CD14-positive monocyte (primary cell): ENCODE measurements at regions not wholly inside any gene's neighbourhood (a gene's known extent, or its start where the extent isn't known, plus 50 kb on each side); places are given as distances from the start of the nearest gene placed in this dataset.

Experiments used
- DNase-seq, 3 donors: peaks; one replicate each; pipeline ENCODE4 v3.0.0-alpha.2; 2011 to 2022
- H2AFZ ChIP-seq: 2 replicates; pipeline ENCODE4 v1.6.0; 2012; ENCODE audit warnings: mild to moderate bottlenecking, low read depth, low read length, inconsistent platforms; ENCODE audit not compliant: insufficient read depth, poor library complexity, severe bottlenecking
- H3K27ac ChIP-seq, 2 donors: 1 replicate in 1 of 2; 2 replicates in 1 of 2; pipeline ENCODE4 v1.5.1; 2012 to 2013; ENCODE audit warnings: low read length in 2 of 2, control low read depth in 1 of 2, inconsistent platforms in 1 of 2, low read depth in 1 of 2, mild to moderate bottlenecking in 1 of 2
- H3K27me3 ChIP-seq, 2 donors: one replicate each; pipeline versions ENCODE4 v1.6.0 to v1.6.1; 2011 to 2013; ENCODE audit warnings: low read length in 2 of 2; ENCODE audit not compliant: control insufficient read depth in 2 of 2, insufficient read depth in 2 of 2
- H3K36me3 ChIP-seq, 2 donors: replicated peaks in 1 of 2; 1 replicate in 1 of 2; 2 replicates in 1 of 2; pipeline versions ENCODE4 v1.5.1 to v1.6.1; 2012 to 2013; ENCODE audit warnings: low read length in 2 of 2, control low read depth in 1 of 2, inconsistent platforms in 1 of 2, mild to moderate bottlenecking in 1 of 2; ENCODE audit not compliant: insufficient read depth in 2 of 2, control insufficient read depth in 1 of 2
- H3K4me1 ChIP-seq, 2 donors: 1 replicate in 1 of 2; 2 replicates in 1 of 2; pipeline versions ENCODE4 v1.5.1 to v1.6.1; 2012 to 2013; ENCODE audit warnings: low read length in 2 of 2, control low read depth in 1 of 2, inconsistent platforms in 1 of 2, mild to moderate bottlenecking in 1 of 2, moderate library complexity in 1 of 2; ENCODE audit not compliant: insufficient read depth in 2 of 2, control insufficient read depth in 1 of 2
- H3K4me2 ChIP-seq: replicated peaks from 2 replicates; pipeline ENCODE3; 2012; ENCODE audit warnings: low read length, moderate library complexity, mild to moderate bottlenecking; ENCODE audit not compliant: poor library complexity, severe bottlenecking; ENCODE audit errors: extremely low read depth
- H3K4me3 ChIP-seq, 3 experiments: fragments of 200-600 bp in 1 of 3; sonication (generic) in 1 of 3; replicated peaks in 1 of 3; 1 replicate in 2 of 3; 2 replicates in 1 of 3; pipeline ENCODE4 v1.5.1; 2011 to 2013; ENCODE audit warnings: low read length in 3 of 3, mild to moderate bottlenecking in 3 of 3, control low read depth in 2 of 3, low read depth in 2 of 3, inconsistent platforms in 1 of 3, moderate library complexity in 1 of 3
- H3K79me2 ChIP-seq: 2 replicates; pipeline ENCODE4 v1.6.0; 2012; ENCODE audit warnings: mild to moderate bottlenecking, control low read depth, inconsistent platforms, low read length, moderate library complexity; ENCODE audit not compliant: insufficient read depth
- H3K9ac ChIP-seq: 2 replicates; pipeline ENCODE4 v1.6.0; 2017; ENCODE audit warnings: low read length, mild to moderate bottlenecking; ENCODE audit not compliant: insufficient read depth, poor library complexity, severe bottlenecking
- H3K9me3 ChIP-seq, 2 donors: replicated peaks in 1 of 2; 1 replicate in 1 of 2; 2 replicates in 1 of 2; pipeline versions ENCODE4 v1.5.1 to v1.6.1; 2012 to 2013; ENCODE audit warnings: low read length in 2 of 2, control low read depth in 1 of 2; ENCODE audit not compliant: control insufficient read depth in 1 of 2, insufficient read depth in 1 of 2
- H4K20me1 ChIP-seq: 2 replicates; pipeline ENCODE4 v1.6.0; 2012; ENCODE audit warnings: mild to moderate bottlenecking, low read length, control low read depth, moderate library complexity; ENCODE audit not compliant: insufficient read depth
- H3K27ac Mint-ChIP-seq, 7 donors: one replicate each; pipeline ENCODE4 v1.8.0; 2020; ENCODE audit warnings: mild to moderate bottlenecking in 7 of 7, mixed read lengths in 7 of 7, moderate library complexity in 6 of 7, inconsistent platforms in 2 of 7
- H3K27me3 Mint-ChIP-seq, 3 donors: one replicate each; pipeline ENCODE4 v1.8.0; 2021 to 2022; ENCODE audit warnings: low read depth in 3 of 3, mild to moderate bottlenecking in 3 of 3, mixed read lengths in 3 of 3, moderate library complexity in 3 of 3, inconsistent platforms in 1 of 3
- H3K36me3 Mint-ChIP-seq, 2 donors: one replicate each; pipeline ENCODE4 v1.8.0; 2020; ENCODE audit warnings: mixed read lengths in 2 of 2, inconsistent platforms in 1 of 2, mild to moderate bottlenecking in 1 of 2
- H3K4me1 Mint-ChIP-seq: one replicate; pipeline ENCODE4 v1.8.0; 2020; ENCODE audit warnings: mild to moderate bottlenecking, mixed read lengths
- H3K4me3 Mint-ChIP-seq, 2 donors: one replicate each; pipeline ENCODE4 v1.8.0; 2020; ENCODE audit warnings: mild to moderate bottlenecking in 2 of 2, mixed read lengths in 2 of 2, moderate library complexity in 1 of 2
- H3K9me3 Mint-ChIP-seq, 7 donors: one replicate each; pipeline ENCODE4 v1.8.0; 2020 to 2022; ENCODE audit warnings: mixed read lengths in 7 of 7, mild to moderate bottlenecking in 6 of 7, moderate library complexity in 6 of 7, inconsistent platforms in 2 of 7
- CTCF ChIP-seq: fragments of 200-600 bp; IDR thresholded peaks from one replicate; pipeline ENCODE4 v1.8.0; 2022; ENCODE audit warnings: antibody characterized with exemption, mild to moderate bottlenecking
- WGBS: methylation state at CpG from one replicate; pipeline ENCODE4 v1.1.5; 2013; ENCODE audit warnings: missing lambda C conversion rate; ENCODE audit not compliant: insufficient coverage; 5-methylcytosine and 5-hydroxymethylcytosine counted together
- intact Hi-C, 2 donors: fragments of 100-400 bp; cut with micrococcal nuclease; formaldehyde crosslinking; loops; one replicate each; pipeline versions ENCODE4 v1.15.0 to v1.15.1; 2023

- WGBS: 94% methylated on average over 15 of the region's 16 CpGs
- Histone ChIP-seq H3K27ac (no peak overlapping the region), H3K4me3 (no peak overlapping the region), H3K9ac (no peak overlapping the region), H3K79me2 (no peaks in the 10 kb centered on the region), H3K36me3 (no peaks in the 10 kb centered on the region), H3K9me3 (no peaks in the 10 kb centered on the region), H3K27me3 (no peaks in the 10 kb centered on the region), H3K4me1 (no peaks in the 10 kb centered on the region), H4K20me1 (no peaks in the 10 kb centered on the region), H2AFZ (no peak overlapping the region), H3K4me2 (no peak overlapping the region)
- Mint-ChIP-seq H3K9me3 (peaks cover 0 to 16% (median 2%) of the 10 kb centered on the region in 7 donors), H3K27me3 (peaks cover 1 to 4% (median 2%) of the 10 kb centered on the region in 3 donors), H3K27ac (no peak overlapping the region), H3K4me1 (no peaks in the 10 kb centered on the region), H3K36me3 (no peaks in the 10 kb centered on the region), H3K4me3 (no peak overlapping the region)
- intact Hi-C loops: no loop called here
- no peak for DNase-seq
- TF ChIP-seq CTCF: no peak
Measured at GRCh38 chr10:128823201-128823600, 643.8 kb upstream of the MGMT start.

GRCh38 chr10:128825626-128826025 is 641.4 kb upstream of the MGMT start:
- no peaks in the 10 kb centered on the region for H3K9me3 ChIP-seq
- H3K27me3 ChIP-seq: no peaks in the 10 kb centered on the region
- no peak overlapping the region for H3K4me2 ChIP-seq
- H3K4me3 ChIP-seq: no peak overlapping the region
- Mint-ChIP-seq H3K4me3 (no peak overlapping the region), H3K27ac (no peak overlapping the region), H3K36me3 (no peaks in the 10 kb centered on the region), H3K9me3 (peaks cover 0 to 16% (median 2%) of the 10 kb centered on the region in 7 donors), H3K4me1 (no peaks in the 10 kb centered on the region), H3K27me3 (peaks cover 1 to 2% (median 2%) of the 10 kb centered on the region in 3 donors)
- no peaks in the 10 kb centered on the region for H3K4me1 ChIP-seq
- H2AFZ ChIP-seq: no peak overlapping the region
- intact Hi-C loops: no loop called here
- WGBS: 59% methylated on average over 3 of the region's 6 CpGs
- no peaks in the 10 kb centered on the region for H3K79me2 ChIP-seq
- DNase-seq: no peak
- H3K36me3 ChIP-seq: no peaks in the 10 kb centered on the region
- no peaks in the 10 kb centered on the region for H4K20me1 ChIP-seq
- H3K27ac ChIP-seq: no peak overlapping the region
- H3K9ac ChIP-seq: no peak overlapping the region
- TF ChIP-seq CTCF: no peak
